Stimulated activated naive B cell treated with anti-CD40 and anti-IgM and Interleukin-4, amounts not matched to agents 10 μg/mL and 1 μg/mL and 100 μg/mL, for 72 hours (primary cell): ENCODE measurements at regions not wholly inside any gene's neighbourhood (a gene's known extent, or its start where the extent isn't known, plus 50 kb on each side); places are given as distances from the start of the nearest gene placed in this dataset.
A peak's percentile ranks its signal among the peaks of the same experiment; 100 is the strongest.

ENCODE experiments used
- ATAC-seq, 2 donors: fragments of 150-1000 bp; cut with Tn5 transposase; replicated peaks; 2 replicates each; pipeline ENCODE4 v1.10.0; 2021; ENCODE audit warnings: moderate library complexity in 1 of 2
- DNase-seq: peaks from one replicate; pipeline ENCODE4 v3.0.0; 2021
- H3K27ac Mint-ChIP-seq: one replicate; pipeline ENCODE4 v1.8.0; 2022; ENCODE audit warnings: mild to moderate bottlenecking, mixed read lengths
- H3K27me3 Mint-ChIP-seq, 2 donors: one replicate each; pipeline ENCODE4 v1.8.0; 2022; ENCODE audit warnings: mixed read lengths in 2 of 2
- H3K36me3 Mint-ChIP-seq, 2 donors: one replicate each; pipeline ENCODE4 v1.8.0; 2022; ENCODE audit warnings: mixed read lengths in 2 of 2, mild to moderate bottlenecking in 1 of 2
- H3K4me1 Mint-ChIP-seq, 2 donors: one replicate each; pipeline ENCODE4 v1.8.0; 2022; ENCODE audit warnings: mixed read lengths in 2 of 2, mild to moderate bottlenecking in 1 of 2
- H3K4me3 Mint-ChIP-seq, 2 donors: one replicate each; pipeline ENCODE4 v1.8.0; 2022; ENCODE audit warnings: mild to moderate bottlenecking in 2 of 2, mixed read lengths in 2 of 2, moderate library complexity in 1 of 2
- H3K9me3 Mint-ChIP-seq, 2 donors: one replicate each; pipeline ENCODE4 v1.8.0; 2022; ENCODE audit warnings: mixed read lengths in 2 of 2, mild to moderate bottlenecking in 1 of 2

- no peaks in the 10 kb centered on the region for H3K27me3 Mint-ChIP-seq
- no peaks in the 10 kb centered on the region for H3K4me1 Mint-ChIP-seq
- H3K9me3 Mint-ChIP-seq = no peaks in the 10 kb centered on the region
- no peak overlapping the region for H3K27ac Mint-ChIP-seq
- DNase-seq (no peak), ATAC-seq (no peak)
- no peaks in the 10 kb centered on the region for H3K36me3 Mint-ChIP-seq
- no peak overlapping the region for H3K4me3 Mint-ChIP-seq
Observed at GRCh38 chr3:180808823-180809575, 103.5 kb upstream of the FXR1 start.

GRCh38 chr3:180820400-180820799 is 92.1 kb upstream of the FXR1 start:
- H3K4me1 Mint-ChIP-seq = no peaks in the 10 kb centered on the region
- peaks cover 0 to 4% of the 10 kb centered on the region in 2 donors for H3K9me3 Mint-ChIP-seq
- no peaks in the 10 kb centered on the region for H3K36me3 Mint-ChIP-seq
- peaks cover 0 to 6% of the 10 kb centered on the region in 2 donors for H3K27me3 Mint-ChIP-seq
- ATAC-seq (no peak), DNase-seq (no peak)
- H3K27ac Mint-ChIP-seq = no peak overlapping the region
- H3K4me3 Mint-ChIP-seq = no peak overlapping the region

- Mint-ChIP-seq H3K4me1 (no peaks in the 10 kb centered on the region), H3K36me3 (no peaks in the 10 kb centered on the region), H3K9me3 (no peaks in the 10 kb centered on the region), H3K4me3 (no peak overlapping the region), H3K27ac (no peak overlapping the region), H3K27me3 (no peaks in the 10 kb centered on the region)
- no peak for ATAC-seq
- no peak for DNase-seq
Observed at GRCh38 chr3:180825964-180826363, 86.5 kb upstream of the FXR1 start.

- Mint-ChIP-seq H3K4me3 (no peak overlapping the region), H3K27ac (no peak overlapping the region), H3K9me3 (no peaks in the 10 kb centered on the region), H3K27me3 (no peaks in the 10 kb centered on the region), H3K4me1 (no peaks in the 10 kb centered on the region), H3K36me3 (no peaks in the 10 kb centered on the region)
- DNase-seq (no peak), ATAC-seq (no peak)
Observed at GRCh38 chr3:180827171-180827570, 85.3 kb upstream of the FXR1 start.

- Mint-ChIP-seq H3K4me3 (no peak overlapping the region), H3K36me3 (no peaks in the 10 kb centered on the region), H3K4me1 (no peaks in the 10 kb centered on the region), H3K27ac (no peak overlapping the region), H3K27me3 (no peaks in the 10 kb centered on the region), H3K9me3 (no peaks in the 10 kb centered on the region)
- DNase-seq (no peak), ATAC-seq (no peak)
Observed at GRCh38 chr3:180828001-180828720, 84.3 kb upstream of the FXR1 start.

- no peak overlapping the region for H3K4me3 Mint-ChIP-seq
- DNase-seq (no peak), ATAC-seq (no peak)
- no peaks in the 10 kb centered on the region for H3K36me3 Mint-ChIP-seq
- no peaks in the 10 kb centered on the region for H3K9me3 Mint-ChIP-seq
- H3K4me1 Mint-ChIP-seq = no peaks in the 10 kb centered on the region
- no peak overlapping the region for H3K27ac Mint-ChIP-seq
- H3K27me3 Mint-ChIP-seq = no peaks in the 10 kb centered on the region
Observed at GRCh38 chr3:180828723-180829408, 83.6 kb upstream of the FXR1 start.

GRCh38 chr3:180829409-180830405 is 82.8 kb upstream of the FXR1 start:
- H3K27me3 Mint-ChIP-seq = no peaks in the 10 kb centered on the region
- H3K9me3 Mint-ChIP-seq = no peaks in the 10 kb centered on the region
- H3K4me1 Mint-ChIP-seq = no peaks in the 10 kb centered on the region
- H3K27ac Mint-ChIP-seq = no peak overlapping the region
- no peak for ATAC-seq
- H3K4me3 Mint-ChIP-seq = no peak overlapping the region
- H3K36me3 Mint-ChIP-seq = no peaks in the 10 kb centered on the region
- no peak for DNase-seq

GRCh38 chr3:180835501-180835900 is 77.0 kb upstream of the FXR1 start:
- Mint-ChIP-seq H3K27me3 (no peaks in the 10 kb centered on the region), H3K4me1 (no peaks in the 10 kb centered on the region), H3K27ac (no peak overlapping the region), H3K36me3 (no peaks in the 10 kb centered on the region), H3K9me3 (peaks cover 5 to 10% of the 10 kb centered on the region in 2 donors), H3K4me3 (no peak overlapping the region)
- DNase-seq (no peak), ATAC-seq (no peak)

- DNase-seq (no peak), ATAC-seq (no peak)
- Mint-ChIP-seq H3K4me1 (no peaks in the 10 kb centered on the region), H3K9me3 (peaks cover 5 to 12% of the 10 kb centered on the region in 2 donors), H3K4me3 (no peak overlapping the region), H3K27me3 (no peaks in the 10 kb centered on the region), H3K36me3 (no peaks in the 10 kb centered on the region), H3K27ac (no peak overlapping the region)
Observed at GRCh38 chr3:180836766-180837165, 75.7 kb upstream of the FXR1 start.

- DNase-seq (no peak), ATAC-seq (peak in 1 of 2 donors; percentile 12)
- Mint-ChIP-seq H3K4me3 (no peak overlapping the region), H3K36me3 (no peaks in the 10 kb centered on the region), H3K27me3 (peaks cover 6 to 16% of the 10 kb centered on the region in 2 donors), H3K4me1 (peaks cover 0 to 2% of the 10 kb centered on the region in 2 donors), H3K9me3 (peaks cover 4 to 8% of the 10 kb centered on the region in 2 donors), H3K27ac (no peak overlapping the region)
Observed at GRCh38 chr3:180854887-180855286, 57.6 kb upstream of the FXR1 start.

- DNase-seq = no peak
- no peaks in the 10 kb centered on the region for H3K36me3 Mint-ChIP-seq
- peaks cover 6 to 16% of the 10 kb centered on the region in 2 donors for H3K27me3 Mint-ChIP-seq
- H3K9me3 Mint-ChIP-seq = peaks cover 4 to 8% of the 10 kb centered on the region in 2 donors
- H3K4me1 Mint-ChIP-seq = peaks cover 0 to 2% of the 10 kb centered on the region in 2 donors
- ATAC-seq = no peak
- no peak overlapping the region for H3K4me3 Mint-ChIP-seq
- no peak overlapping the region for H3K27ac Mint-ChIP-seq
Observed at GRCh38 chr3:180855364-180855763, 57.1 kb upstream of the FXR1 start.

- Mint-ChIP-seq H3K9me3 (peaks cover 9 to 10% of the 10 kb centered on the region in 2 donors), H3K27me3 (peaks cover 6 to 14% of the 10 kb centered on the region in 2 donors)
- no peak for DNase-seq
Observed at GRCh38 chr3:180855956-180856355, 56.5 kb upstream of the FXR1 start.

GRCh38 chr3:180860180-180860858 is 52.2 kb upstream of the FXR1 start:
- peaks cover 9 to 10% of the 10 kb centered on the region in 2 donors for H3K9me3 Mint-ChIP-seq

More at GRCh38 chr3:180855956-180856355, 56.5 kb upstream of the FXR1 start:
- H3K4me1 Mint-ChIP-seq = peaks cover 0 to 2% of the 10 kb centered on the region in 2 donors
- no peaks in the 10 kb centered on the region for H3K36me3 Mint-ChIP-seq
- H3K4me3 Mint-ChIP-seq = no peak overlapping the region
- no peak overlapping the region for H3K27ac Mint-ChIP-seq
- ATAC-seq = no peak

More at GRCh38 chr3:180860180-180860858, 52.2 kb upstream of the FXR1 start:
- ATAC-seq = no peak
- Mint-ChIP-seq H3K36me3 (no peaks in the 10 kb centered on the region), H3K4me1 (peaks cover 0 to 2% of the 10 kb centered on the region in 2 donors), H3K27ac (no peak overlapping the region), H3K4me3 (no peak overlapping the region), H3K27me3 (no peaks in the 10 kb centered on the region)
- no peak for DNase-seq
